H9 (cell line): ENCODE measurements at regions not wholly inside any gene's neighbourhood (a gene's known extent, or its start where the extent isn't known, plus 50 kb on each side); places are given as distances from the start of the nearest gene placed in this dataset.

Experiments
- DNase-seq: peaks from one replicate; pipeline ENCODE4 v3.0.0-alpha.2; 2017
- H2AFZ ChIP-seq: one replicate; pipeline ENCODE4 v1.6.1; 2013; ENCODE audit warnings: mild to moderate bottlenecking, low read length, control low read depth, moderate library complexity
- H2AK5ac ChIP-seq: 2 replicates; pipeline ENCODE4 v1.6.1; 2013; ENCODE audit warnings: low read length, control low read depth, mixed read lengths; ENCODE audit not compliant: insufficient read length
- H2BK120ac ChIP-seq: one replicate; pipeline ENCODE4 v1.6.1; 2013; ENCODE audit warnings: low read depth, mild to moderate bottlenecking, low read length, control low read depth, inconsistent platforms; ENCODE audit not compliant: poor library complexity, severe bottlenecking
- H2BK12ac ChIP-seq: 2 replicates; pipeline ENCODE4 v1.6.1; 2013; ENCODE audit warnings: low read length, control low read depth, mixed read lengths, low read depth; ENCODE audit not compliant: insufficient read length
- H2BK15ac ChIP-seq: 2 replicates; pipeline ENCODE4 v1.6.1; 2013; ENCODE audit warnings: low read depth, low read length, control low read depth
- H2BK20ac ChIP-seq: one replicate; pipeline ENCODE4 v1.6.1; 2013; ENCODE audit warnings: low read depth, mild to moderate bottlenecking, low read length, control low read depth, inconsistent platforms; ENCODE audit not compliant: poor library complexity, severe bottlenecking
- H2BK5ac ChIP-seq: 2 replicates; pipeline ENCODE4 v1.6.1; 2013; ENCODE audit warnings: low read length, control low read depth, mixed read lengths; ENCODE audit not compliant: insufficient read length
- H3K14ac ChIP-seq: 2 replicates; pipeline ENCODE4 v1.6.1; 2013; ENCODE audit warnings: low read length, control low read depth; ENCODE audit not compliant: insufficient read depth
- H3K18ac ChIP-seq: 2 replicates; pipeline ENCODE4 v1.6.1; 2013; ENCODE audit warnings: low read depth, mild to moderate bottlenecking, mixed read lengths, low read length, control low read depth; ENCODE audit not compliant: insufficient read length
- H3K23ac ChIP-seq: 2 replicates; pipeline ENCODE4 v1.6.1; 2013; ENCODE audit warnings: low read length, control low read depth, mixed read lengths, low read depth; ENCODE audit not compliant: insufficient read length
- H3K23me2 ChIP-seq: 2 replicates; pipeline ENCODE4 v1.6.1; 2013; ENCODE audit warnings: low read depth, mild to moderate bottlenecking, mixed read lengths, low read length, control low read depth; ENCODE audit not compliant: insufficient read length, poor library complexity, severe bottlenecking
- H3K27ac ChIP-seq: 2 replicates; pipeline ENCODE4 v1.5.1; 2013; ENCODE audit warnings: low read length, control low read depth, mixed read lengths, low read depth; ENCODE audit not compliant: insufficient read length
- H3K27me3 ChIP-seq: 2 replicates; pipeline ENCODE4 v1.6.1; 2013; ENCODE audit warnings: low read length, control low read depth, inconsistent platforms; ENCODE audit not compliant: insufficient read depth
- H3K4ac ChIP-seq: 2 replicates; pipeline ENCODE4 v1.6.1; 2013; ENCODE audit warnings: low read depth, mild to moderate bottlenecking, control low read depth, inconsistent platforms, low read length, moderate library complexity
- H3K4me1 ChIP-seq: 2 replicates; pipeline ENCODE4 v1.6.1; 2013; ENCODE audit warnings: low read length, control low read depth, inconsistent platforms; ENCODE audit not compliant: insufficient read depth
- H3K4me2 ChIP-seq: 2 replicates; pipeline ENCODE4 v1.6.1; 2013; ENCODE audit warnings: low read length, control low read depth, mixed read lengths; ENCODE audit not compliant: insufficient read length, insufficient read depth
- H3K56ac ChIP-seq: 2 replicates; pipeline ENCODE4 v1.6.1; 2013; ENCODE audit warnings: low read depth, mild to moderate bottlenecking, mixed read lengths, low read length, control low read depth; ENCODE audit not compliant: insufficient read length
- H3K79me1 ChIP-seq: 2 replicates; pipeline ENCODE4 v1.6.1; 2013; ENCODE audit warnings: low read depth, mild to moderate bottlenecking, moderate library complexity, low read length, control low read depth, inconsistent platforms; ENCODE audit not compliant: insufficient read depth, poor library complexity, severe bottlenecking
- H3K79me2 ChIP-seq: 2 replicates; pipeline ENCODE4 v1.6.1; 2013; ENCODE audit warnings: low read length, control low read depth, inconsistent platforms; ENCODE audit not compliant: insufficient read depth
- H3K9ac ChIP-seq: 2 replicates; pipeline ENCODE4 v1.6.1; 2013; ENCODE audit warnings: low read length, control low read depth, mixed read lengths; ENCODE audit not compliant: insufficient read length; ENCODE audit errors: extremely low read depth
- H3K9me3 ChIP-seq: one replicate; pipeline ENCODE4 v1.6.1; 2013; ENCODE audit warnings: low read depth, low read length, inconsistent platforms; ENCODE audit not compliant: control insufficient read depth
- H3T11ph ChIP-seq: one replicate; pipeline ENCODE4 v1.6.1; 2013; ENCODE audit warnings: mild to moderate bottlenecking, low read length, control low read depth, inconsistent platforms
- H4K20me1 ChIP-seq: one replicate; pipeline ENCODE4 v1.6.1; 2013; ENCODE audit not compliant: control insufficient read depth, insufficient read length, insufficient read depth
- H4K5ac ChIP-seq: 2 replicates; pipeline ENCODE4 v1.6.1; 2013; ENCODE audit warnings: low read depth, mild to moderate bottlenecking, mixed read lengths, low read length, control low read depth; ENCODE audit not compliant: insufficient read length
- H4K8ac ChIP-seq: replicated peaks from 2 replicates; pipeline ENCODE4 v1.6.1; 2013; ENCODE audit warnings: low read length, control low read depth, mixed read lengths, low read depth; ENCODE audit not compliant: insufficient read length
- H4K91ac ChIP-seq: 2 replicates; pipeline ENCODE4 v1.6.1; 2013; ENCODE audit warnings: low read depth, mild to moderate bottlenecking, moderate library complexity, mixed read lengths, low read length, control low read depth; ENCODE audit not compliant: insufficient read length
- H3K27ac Mint-ChIP-seq, 3 experiments: 2 replicates in 2 of 3; 3 replicates in 1 of 3; pipeline ENCODE4 v1.8.0; 2020 to 2021; ENCODE audit warnings: mixed read lengths in 3 of 3, mild to moderate bottlenecking in 1 of 3, moderate library complexity in 1 of 3
- H3K27me3 Mint-ChIP-seq: 2 replicates; pipeline ENCODE4 v1.8.0; 2021; ENCODE audit warnings: low read depth, mild to moderate bottlenecking, moderate library complexity, mixed read lengths
- H3K36me3 Mint-ChIP-seq, 3 experiments: 2 replicates in 2 of 3; 3 replicates in 1 of 3; pipeline ENCODE4 v1.8.0; 2020 to 2021; ENCODE audit warnings: low read depth in 3 of 3, mixed read lengths in 3 of 3; ENCODE audit not compliant: insufficient read depth in 1 of 3
- H3K4me1 Mint-ChIP-seq, 2 experiments: 2 replicates each; pipeline ENCODE4 v1.8.0; 2020; ENCODE audit warnings: mixed read lengths in 2 of 2
- H3K4me3 Mint-ChIP-seq, 2 experiments: 2 replicates in 1 of 2; 3 replicates in 1 of 2; pipeline ENCODE4 v1.8.0; 2020 to 2021; ENCODE audit warnings: mild to moderate bottlenecking in 2 of 2, mixed read lengths in 2 of 2, moderate library complexity in 1 of 2
- H3K9me3 Mint-ChIP-seq, 2 experiments: 2 replicates in 1 of 2; 3 replicates in 1 of 2; pipeline ENCODE4 v1.8.0; 2020; ENCODE audit warnings: mild to moderate bottlenecking in 2 of 2, mixed read lengths in 2 of 2, moderate library complexity in 1 of 2
- CTCF ChIP-seq: fragments of 200-600 bp; sonication (generic); conservative IDR thresholded peaks from 3 replicates; pipeline ENCODE4 v1.8.0; 2021; ENCODE audit warnings: antibody characterized with exemption, mild to moderate bottlenecking
- WGBS: extraction: QIAGEN DNeasy Blood & Tissue Kit; methylation state at CpG from one replicate; pipeline ENCODE4 v1.1.7; 2013; ENCODE audit warnings: missing lambda C conversion rate, low lambda C conversion rate, mixed read lengths; ENCODE audit not compliant: insufficient read length; ENCODE audit errors: extremely low coverage; 5-methylcytosine and 5-hydroxymethylcytosine counted together

- Histone ChIP-seq H3K9me3 (no peaks in the 10 kb centered on the region), H3K4me1 (no peaks in the 10 kb centered on the region), H3K9ac (no peak overlapping the region), H4K8ac (no peak overlapping the region), H3K4me2 (no peak overlapping the region), H3K4ac (no peak overlapping the region), H2BK120ac (no peak overlapping the region), H2BK20ac (no peak overlapping the region), H4K20me1 (no peaks in the 10 kb centered on the region), H2BK12ac (no peak overlapping the region), H4K5ac (no peak overlapping the region), H3K23ac (no peak overlapping the region), H3K27ac (no peak overlapping the region), H3T11ph (no peak overlapping the region), H2BK5ac (no peak overlapping the region), H3K27me3 (no peaks in the 10 kb centered on the region), H3K56ac (no peak overlapping the region), H2BK15ac (no peak overlapping the region), H3K79me2 (no peaks in the 10 kb centered on the region), H3K18ac (no peak overlapping the region), H3K14ac (no peak overlapping the region), H4K91ac (no peak overlapping the region), H3K23me2 (no peaks in the 10 kb centered on the region), H3K79me1 (no peaks in the 10 kb centered on the region), H2AFZ (no peak overlapping the region), H2AK5ac (no peak overlapping the region)
- no peak overlapping the region for H3K4me3 Mint-ChIP-seq
- DNase-seq = no peak
- H3K27ac Mint-ChIP-seq = no peak overlapping the region; a peak in 1 of 7 replicates
- no CpG with 5 or more reads among the region's 4 CpGs for WGBS
- no peaks in the 10 kb centered on the region for H3K36me3 Mint-ChIP-seq
- H3K27me3 Mint-ChIP-seq = no peaks in the 10 kb centered on the region
- no peak for TF ChIP-seq CTCF
- H3K4me1 Mint-ChIP-seq = peaks cover 5 to 10% of the 10 kb centered on the region in 2 experiments
- H3K9me3 Mint-ChIP-seq = no peaks in the 10 kb centered on the region
Observed at GRCh38 chr12:58532855-58533608, 387.3 kb downstream of the LRIG3 start.
